Endothelial cell of umbilical vein (primary cell): ENCODE measurements at regions not wholly inside any gene's neighbourhood (a gene's known extent, or its start where the extent isn't known, plus 50 kb on each side); places are given as distances from the start of the nearest gene placed in this dataset.

Source experiments
- POLR2A ChIP-seq: IDR thresholded peaks from 2 replicates; pipeline ENCODE4 v1.6.1; 2012; ENCODE audit warnings: low read depth, mild to moderate bottlenecking, control low read depth, low read length
- POLR2AphosphoS5 ChIP-seq: IDR thresholded peaks from 2 replicates; pipeline ENCODE4 v1.6.1; 2012; ENCODE audit warnings: low read depth, mild to moderate bottlenecking, control low read depth, low read length, moderate library complexity; ENCODE audit not compliant: insufficient read depth
- TF ChIP-seq, protein P1 (sequence below), 2 donors: IDR thresholded peaks; 1 replicate in 1 of 2; 2 replicates in 1 of 2; pipeline ENCODE4 v1.5.1; 2011; ENCODE audit warnings: low read length in 2 of 2, mild to moderate bottlenecking in 2 of 2, moderate library complexity in 2 of 2, control low read depth in 1 of 2, inconsistent platforms in 1 of 2, low read depth in 1 of 2; ENCODE audit not compliant: insufficient read depth in 1 of 2; ENCODE audit errors: extremely low read depth in 1 of 2

DNA sequence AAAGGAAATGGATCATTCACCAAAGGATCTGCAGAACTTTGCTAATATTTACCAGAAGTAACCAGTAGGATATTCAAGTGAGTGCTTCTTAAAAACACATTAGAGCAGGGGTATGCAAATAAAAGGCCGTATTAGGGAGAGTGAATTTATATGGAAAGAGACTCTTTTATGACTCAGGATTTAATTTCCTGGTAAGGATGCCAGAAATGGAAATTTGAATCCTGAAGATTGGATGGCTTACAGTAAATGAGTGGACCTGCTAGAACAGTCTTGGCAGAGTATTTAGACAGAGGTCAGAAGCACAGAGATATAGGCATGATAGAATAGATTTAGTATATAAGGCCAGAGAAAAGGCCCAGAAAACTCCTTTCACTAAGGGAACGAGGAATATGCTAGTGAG, 201.6 kb downstream of the SLITRK5 start:
- TF ChIP-seq, protein P1, sequence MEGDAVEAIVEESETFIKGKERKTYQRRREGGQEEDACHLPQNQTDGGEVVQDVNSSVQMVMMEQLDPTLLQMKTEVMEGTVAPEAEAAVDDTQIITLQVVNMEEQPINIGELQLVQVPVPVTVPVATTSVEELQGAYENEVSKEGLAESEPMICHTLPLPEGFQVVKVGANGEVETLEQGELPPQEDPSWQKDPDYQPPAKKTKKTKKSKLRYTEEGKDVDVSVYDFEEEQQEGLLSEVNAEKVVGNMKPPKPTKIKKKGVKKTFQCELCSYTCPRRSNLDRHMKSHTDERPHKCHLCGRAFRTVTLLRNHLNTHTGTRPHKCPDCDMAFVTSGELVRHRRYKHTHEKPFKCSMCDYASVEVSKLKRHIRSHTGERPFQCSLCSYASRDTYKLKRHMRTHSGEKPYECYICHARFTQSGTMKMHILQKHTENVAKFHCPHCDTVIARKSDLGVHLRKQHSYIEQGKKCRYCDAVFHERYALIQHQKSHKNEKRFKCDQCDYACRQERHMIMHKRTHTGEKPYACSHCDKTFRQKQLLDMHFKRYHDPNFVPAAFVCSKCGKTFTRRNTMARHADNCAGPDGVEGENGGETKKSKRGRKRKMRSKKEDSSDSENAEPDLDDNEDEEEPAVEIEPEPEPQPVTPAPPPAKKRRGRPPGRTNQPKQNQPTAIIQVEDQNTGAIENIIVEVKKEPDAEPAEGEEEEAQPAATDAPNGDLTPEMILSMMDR (IDR thresholded peaks at IDR 0.05; ENCODE audit: extremely low read depth in 1 of 2, insufficient read depth in 1 of 2, low read depth in 1 of 2, low read length in 2 of 2): no peak
- TF ChIP-seq POLR2A (no peak), POLR2AphosphoS5 (no peak)
